ENCODE measurements at regions not wholly inside any gene's neighbourhood (a gene's known extent, or its start where the extent isn't known, plus 50 kb on each side); places are given as distances from the start of the nearest gene placed in this dataset.
"Not testable (repeated sequence)": the region's sequence is repeated elsewhere in the genome, so short reads cannot be mapped to it uniquely, and the experiment has no call there.

DNA sequence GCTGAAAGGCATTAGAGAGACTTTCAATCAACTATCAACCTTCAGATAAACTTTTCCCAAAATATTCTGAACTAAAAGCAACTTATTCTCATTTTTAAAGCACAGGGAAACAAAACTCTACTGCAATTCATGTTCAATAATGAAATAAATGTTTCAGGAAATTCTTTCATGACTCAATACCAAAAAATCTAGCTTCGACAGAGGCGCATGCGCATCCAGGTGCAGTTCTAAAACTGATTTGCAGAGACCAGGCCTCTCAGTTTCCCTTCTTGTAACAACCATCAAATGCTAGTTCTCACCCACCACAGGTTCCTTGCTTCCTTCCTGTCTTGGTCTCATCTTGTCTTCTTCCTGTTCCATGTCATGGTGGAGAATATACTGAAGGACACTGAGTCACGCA lies 55.3 kb upstream of the NRBF2 start:
- in situ Hi-C loops (cut with MboI; ENCODE audit: low sequenced_read_pairs) = loop anchor here (25.0 kb wide), 1 partner anchor 465 kb away; no protein-coding TSS in a partner anchor

DNA sequence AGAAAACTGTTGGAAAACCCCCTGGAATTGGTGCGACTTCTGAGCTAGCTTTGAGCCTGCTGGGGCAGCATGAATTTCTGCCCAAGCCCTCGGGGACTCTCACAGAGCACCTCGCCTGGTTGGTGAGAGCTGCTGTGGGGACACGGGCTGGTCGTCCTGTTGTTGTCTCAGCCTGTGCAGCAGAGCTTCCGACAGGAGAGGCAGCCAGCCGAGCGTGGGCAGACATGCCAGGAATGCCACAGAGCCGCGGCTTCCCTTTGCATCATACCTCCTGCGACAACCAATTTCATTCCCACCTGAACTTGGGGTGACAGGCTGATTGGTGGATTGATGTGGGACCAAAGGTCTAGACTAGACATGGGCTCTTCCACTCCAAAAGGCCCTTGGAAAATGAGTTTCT lies 60.2 kb upstream of the NRBF2 start:
- in situ Hi-C loops (cut with MboI; ENCODE audit: low sequenced_read_pairs) = no loop called here

DNA sequence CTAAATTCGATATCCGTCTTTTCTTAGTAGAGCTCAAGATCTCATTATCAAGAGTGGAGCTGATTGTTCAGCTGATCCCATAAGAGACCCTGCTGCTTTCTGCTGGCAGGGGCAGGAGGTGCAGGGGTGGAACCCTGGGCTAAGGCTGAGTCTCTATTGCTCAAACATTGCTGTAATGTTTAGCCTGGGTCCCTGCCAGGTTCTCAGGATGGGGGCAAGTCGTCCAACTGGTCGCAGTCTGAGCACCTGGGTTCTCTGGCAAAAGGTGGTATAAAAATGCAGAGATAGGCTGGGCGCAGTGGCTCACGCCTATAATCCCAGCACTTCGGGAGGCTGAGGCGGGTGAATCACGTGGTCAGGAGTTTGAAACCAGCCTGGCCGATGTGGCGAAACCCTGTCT lies 62.0 kb upstream of the NRBF2 start:
- in situ Hi-C loops (cut with MboI; ENCODE audit: low sequenced_read_pairs) = no loop called here

DNA sequence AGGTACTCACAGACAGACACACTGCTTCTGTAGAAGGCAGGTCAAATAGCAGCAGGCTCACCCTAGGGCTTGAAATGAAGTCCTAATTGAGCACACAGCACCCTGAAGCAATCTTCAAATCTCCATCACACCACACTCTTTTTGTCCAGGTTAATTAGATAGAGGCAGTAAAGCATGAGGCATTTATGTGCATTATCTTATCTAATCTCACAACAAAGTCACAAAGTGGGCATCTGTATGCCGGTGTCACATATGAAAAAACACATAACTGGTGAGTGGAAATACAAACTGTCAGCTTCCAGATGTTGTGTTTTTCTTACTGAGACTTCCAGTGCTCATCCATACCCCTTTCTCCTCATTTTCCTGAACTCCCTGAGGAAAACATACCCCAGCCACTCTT lies 63.8 kb upstream of the NRBF2 start:
- in situ Hi-C loops (cut with MboI; ENCODE audit: low sequenced_read_pairs) = no loop called here

DNA sequence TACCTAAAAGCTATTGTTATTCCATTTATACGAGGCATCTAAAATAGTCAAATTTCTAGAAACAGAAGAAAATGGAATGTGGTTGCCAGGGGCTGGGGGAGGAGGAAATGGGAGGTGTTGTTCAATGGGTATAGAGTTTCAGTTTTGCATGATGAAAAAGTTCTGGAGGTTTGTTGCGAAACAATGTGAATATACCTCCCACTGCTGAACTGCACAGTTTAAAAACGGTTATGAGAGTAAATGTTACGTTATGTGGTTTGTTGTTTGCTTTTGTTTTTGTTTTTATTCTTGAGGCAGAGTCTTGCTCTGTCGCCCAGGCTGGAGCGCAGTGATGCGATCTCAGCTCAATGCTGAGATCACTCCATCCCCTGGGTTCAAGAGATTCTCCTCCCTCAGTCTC lies 64.9 kb upstream of the NRBF2 start:
- in situ Hi-C loops (cut with MboI; ENCODE audit: low sequenced_read_pairs) = no loop called here

DNA sequence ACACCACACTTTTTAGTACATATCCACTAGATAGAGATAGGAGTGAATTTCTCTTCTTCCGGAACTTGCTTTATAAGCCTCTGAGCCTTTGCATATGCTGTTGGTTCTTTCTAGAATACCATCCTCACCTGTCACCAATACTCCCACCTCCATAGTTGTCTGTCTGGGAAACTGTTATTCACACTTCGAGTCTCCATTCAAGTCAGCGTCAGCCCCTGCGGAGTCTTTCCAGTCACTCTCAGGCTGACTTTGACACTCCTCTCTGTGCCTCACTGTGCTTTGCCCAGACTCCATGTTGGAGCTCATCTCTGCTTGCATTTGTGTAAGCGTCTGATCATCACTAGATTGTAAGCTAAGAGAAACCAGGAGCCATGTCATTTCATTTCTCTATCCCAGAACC lies 66.5 kb upstream of the NRBF2 start:
- in situ Hi-C loops (cut with MboI; ENCODE audit: low sequenced_read_pairs) = no loop called here

DNA sequence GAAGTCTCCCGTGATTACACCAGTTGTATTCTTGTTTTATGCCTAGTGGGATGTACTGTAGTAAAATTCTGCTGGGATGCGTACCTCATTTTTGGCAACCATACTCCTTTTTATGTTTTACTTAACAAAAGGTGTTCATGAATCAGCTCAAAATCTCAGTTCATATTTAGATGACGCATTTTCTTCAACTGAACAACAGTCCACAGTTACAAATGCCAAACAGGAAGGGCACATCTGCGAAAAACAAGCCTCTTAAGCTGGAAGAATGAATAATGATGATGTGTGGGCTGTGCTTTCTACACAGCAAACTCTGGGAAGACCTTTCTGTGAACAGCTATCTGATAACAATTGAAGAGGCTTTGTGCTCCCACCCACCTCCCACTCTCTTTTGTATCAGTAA lies 68.4 kb upstream of the NRBF2 start:
- in situ Hi-C loops (cut with MboI; ENCODE audit: low sequenced_read_pairs) = no loop called here

DNA sequence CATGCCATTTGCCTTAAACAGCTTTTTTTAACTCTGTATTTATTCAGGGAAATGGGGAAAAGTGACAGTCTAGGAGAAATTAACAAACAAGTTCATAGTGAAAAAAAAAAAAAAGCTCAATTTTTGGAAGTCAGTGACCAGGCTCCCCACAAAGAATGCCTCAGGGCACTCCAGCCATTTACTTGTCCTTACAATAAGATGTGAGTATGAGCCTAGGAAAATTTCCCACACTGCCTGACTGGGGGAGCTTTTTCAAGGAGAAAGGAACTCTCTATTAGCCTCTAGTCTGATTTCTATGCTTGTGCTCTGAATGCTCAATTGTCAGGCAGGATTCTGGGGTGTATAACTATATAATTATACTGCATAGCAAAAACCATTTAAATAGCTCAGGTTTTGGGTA lies 74.9 kb upstream of the NRBF2 start:
- in situ Hi-C loops (cut with MboI; ENCODE audit: low sequenced_read_pairs) = no loop called here

DNA sequence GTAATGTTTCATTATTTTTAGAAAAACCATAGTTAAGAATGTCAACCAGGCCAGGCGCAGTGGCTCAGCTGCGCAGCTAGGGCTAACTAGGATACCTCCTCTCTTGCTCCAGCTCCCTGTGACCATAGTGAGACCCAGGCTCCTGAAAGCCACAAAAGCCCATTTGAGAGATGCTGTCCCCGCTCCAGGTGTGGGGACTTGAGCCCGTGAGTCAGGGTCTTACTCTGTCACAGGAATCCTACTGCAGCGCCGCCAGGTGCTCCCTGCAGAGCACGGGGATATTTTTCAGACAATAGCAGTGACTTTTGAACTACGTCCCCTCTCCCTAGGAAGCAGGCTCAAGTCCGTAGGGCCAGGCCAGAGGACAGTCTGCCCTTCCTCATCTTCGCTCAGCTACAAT lies 75.6 kb upstream of the NRBF2 start:
- in situ Hi-C loops (cut with MboI; ENCODE audit: low sequenced_read_pairs) = no loop called here

DNA sequence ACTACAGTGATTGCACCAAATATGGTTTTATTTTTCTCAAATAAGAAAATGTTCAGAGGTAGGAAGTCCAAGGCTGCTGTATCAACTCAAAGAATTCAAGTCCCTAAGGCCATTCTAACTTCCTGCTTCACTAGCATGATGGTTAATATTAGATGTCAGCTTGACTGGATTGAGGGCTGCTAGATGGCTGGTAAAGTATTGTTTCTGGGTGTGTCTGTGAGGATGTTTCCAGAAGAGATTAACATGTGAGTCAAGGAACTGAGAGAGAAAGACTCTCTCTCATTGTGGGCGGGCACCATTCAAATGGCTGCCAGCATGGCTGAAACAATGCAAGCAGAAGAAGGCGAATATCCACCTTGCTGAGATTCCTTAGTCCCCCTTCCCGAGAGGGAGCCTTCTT lies 77.4 kb upstream of the NRBF2 start:
- in situ Hi-C loops (cut with MboI; ENCODE audit: low sequenced_read_pairs) = no loop called here

DNA sequence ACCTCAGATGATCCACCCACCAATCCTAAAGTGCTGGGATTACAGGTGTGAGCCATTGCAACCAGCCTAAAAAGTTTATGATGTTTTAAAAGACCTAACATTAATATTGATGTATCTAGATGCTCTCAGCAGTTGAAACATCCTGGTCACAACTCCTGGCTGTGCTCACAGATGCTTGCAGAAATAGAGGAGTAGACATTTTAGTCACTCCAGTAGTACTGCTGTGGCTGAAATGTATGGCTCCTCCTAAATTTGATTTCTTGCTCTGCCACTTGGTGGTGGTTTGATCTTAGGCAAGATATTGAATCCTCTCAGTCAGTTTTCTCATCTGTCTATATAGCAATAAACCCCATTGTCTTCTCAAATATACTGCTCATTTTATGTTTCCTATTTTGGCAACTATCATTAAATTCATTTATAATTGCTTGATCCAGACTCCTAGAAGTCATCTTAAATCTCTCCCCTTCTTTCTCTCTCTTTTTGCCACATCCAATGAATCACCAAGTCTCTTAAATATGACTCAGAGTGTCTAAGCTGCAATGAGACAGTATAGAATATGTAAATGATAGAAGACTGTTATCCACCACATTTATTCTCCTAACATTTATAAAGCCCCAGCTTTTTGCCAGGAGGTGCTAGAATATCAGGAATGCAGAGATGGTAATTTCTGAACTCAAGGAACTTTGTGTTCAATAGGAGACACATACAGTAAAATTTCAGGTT lies 78.1 kb upstream of the NRBF2 start:
- in situ Hi-C loops (cut with MboI; ENCODE audit: low sequenced_read_pairs) = no loop called here

DNA sequence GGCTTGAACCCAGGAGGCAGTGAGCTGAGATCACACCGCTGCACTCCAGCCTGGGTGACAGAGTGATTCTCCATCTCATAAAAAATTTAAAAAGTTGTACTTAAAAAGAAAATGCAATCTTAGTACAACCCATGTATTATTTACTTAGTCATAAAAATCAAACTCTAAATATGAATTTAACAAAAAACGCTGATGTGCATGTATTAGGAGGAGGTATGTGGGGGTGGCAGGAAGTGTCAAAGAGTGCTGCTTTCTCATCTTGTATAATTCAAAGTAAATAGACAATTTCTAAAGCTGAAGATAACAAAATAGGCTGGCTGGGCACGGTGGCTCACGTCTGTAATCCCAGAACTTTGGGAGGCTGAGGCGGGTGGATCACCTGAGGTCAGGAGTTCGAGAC lies 81.0 kb upstream of the NRBF2 start:
- in situ Hi-C loops (cut with MboI; ENCODE audit: low sequenced_read_pairs) = no loop called here

DNA sequence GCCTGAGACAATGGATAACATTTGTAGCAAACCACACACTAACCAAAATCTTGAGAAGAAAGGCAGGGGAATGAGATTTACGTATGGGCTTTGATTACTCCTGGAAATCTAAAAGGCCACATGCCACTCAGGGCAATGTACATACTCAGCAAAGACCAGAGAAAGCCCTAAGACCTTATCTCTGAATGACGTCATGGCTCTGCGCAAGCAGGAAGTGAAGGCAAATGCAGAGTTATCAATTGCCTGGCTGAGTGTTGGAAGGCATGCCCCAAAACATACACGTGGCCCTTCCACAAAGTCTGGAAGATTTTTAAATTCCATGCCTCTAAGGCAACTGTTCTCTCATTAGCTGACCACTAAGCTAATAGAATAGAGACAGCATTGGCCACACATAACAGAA lies 90.9 kb upstream of the NRBF2 start:
- in situ Hi-C loops (cut with MboI; ENCODE audit: low sequenced_read_pairs) = no loop called here

DNA sequence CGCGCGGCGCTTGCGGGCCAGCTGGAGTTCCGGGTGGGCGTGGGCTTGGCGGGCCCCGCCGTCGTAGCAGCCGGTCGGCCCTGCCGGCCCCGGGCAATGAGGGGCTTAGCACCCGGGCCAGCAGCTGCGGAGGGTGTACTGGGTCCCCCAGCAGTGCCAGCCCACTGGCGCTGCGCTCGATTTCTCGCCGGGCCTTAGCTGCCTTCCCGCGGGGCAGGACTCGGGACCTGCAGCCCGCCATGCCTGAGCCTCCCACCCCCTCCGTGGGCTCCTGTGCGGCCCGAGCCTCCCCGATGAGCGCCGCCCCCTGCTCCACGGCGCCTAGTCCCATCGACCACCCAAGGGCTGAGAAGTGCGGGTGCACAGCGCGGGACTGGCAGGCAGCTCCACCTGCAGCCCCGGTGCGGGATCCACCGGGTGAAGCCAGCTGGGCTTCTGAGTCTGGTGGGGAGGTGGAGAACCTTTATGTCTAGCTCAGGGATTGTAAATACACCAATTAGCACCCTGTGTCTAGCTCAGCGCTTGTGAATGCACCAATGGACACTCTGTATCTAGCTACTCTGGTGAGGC lies 99.4 kb upstream of the NRBF2 start:
- in situ Hi-C loops (cut with MboI; ENCODE audit: low sequenced_read_pairs) = not testable (repeated sequence)

DNA sequence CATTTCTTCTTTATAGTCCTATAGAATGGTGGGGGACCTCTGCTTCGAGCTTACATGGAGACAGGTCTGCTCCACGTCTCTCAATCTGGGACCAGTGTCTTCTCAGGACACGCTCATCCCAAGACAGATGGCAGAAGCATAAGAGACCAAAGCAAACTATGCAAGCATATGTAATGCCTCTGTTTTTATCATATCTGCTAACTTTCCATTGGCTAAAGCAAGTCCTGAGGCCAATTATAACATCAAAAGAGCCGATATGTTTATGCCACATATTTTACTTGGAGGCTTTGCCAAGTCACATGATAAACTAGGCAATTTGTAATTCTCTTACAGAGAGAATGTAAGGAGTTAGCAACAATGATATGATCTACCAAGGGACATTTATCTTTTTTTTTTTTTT lies 102.6 kb upstream of the NRBF2 start:
- in situ Hi-C loops (cut with MboI; ENCODE audit: low sequenced_read_pairs) = no loop called here

DNA sequence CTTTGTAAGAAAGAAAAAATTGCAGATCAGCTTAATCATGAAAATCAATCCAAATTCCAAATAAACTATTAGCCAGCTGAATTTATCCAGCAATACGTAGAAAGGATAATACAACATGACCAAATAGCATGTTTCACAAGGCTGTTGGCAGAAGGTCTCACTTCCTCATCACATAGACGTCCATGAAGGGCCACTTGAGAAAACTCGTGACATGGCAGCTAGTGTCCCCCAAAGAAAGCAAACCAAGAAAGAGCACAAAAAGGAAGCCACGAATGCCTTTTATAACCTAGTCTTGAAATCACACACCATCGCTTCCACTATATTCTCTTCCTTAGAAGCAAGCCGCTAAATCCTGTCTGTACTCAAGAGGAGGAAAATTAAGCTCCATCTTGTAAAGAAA lies 105.6 kb upstream of the NRBF2 start:
- in situ Hi-C loops (cut with MboI; ENCODE audit: low sequenced_read_pairs) = no loop called here

DNA sequence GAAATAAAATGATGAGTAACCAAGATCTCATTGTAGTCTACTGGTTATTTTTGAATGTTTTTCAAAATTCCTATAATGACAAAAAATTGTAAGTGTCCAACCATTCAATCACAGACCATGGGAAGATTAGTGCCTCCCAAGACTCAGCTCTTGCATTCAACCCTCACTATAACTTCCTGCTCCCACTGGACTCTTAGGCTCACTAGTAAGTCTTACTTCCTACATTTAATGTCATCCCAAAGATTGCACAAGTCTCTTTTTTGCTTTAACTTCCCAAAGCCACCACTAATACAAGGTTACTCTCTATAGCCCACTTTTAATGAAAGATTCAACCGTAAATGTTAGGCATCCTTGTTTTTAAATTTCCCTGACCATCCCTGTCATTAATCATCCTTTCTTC lies 111.9 kb upstream of the NRBF2 start:
- in situ Hi-C loops (cut with MboI; ENCODE audit: low sequenced_read_pairs) = no loop called here

DNA sequence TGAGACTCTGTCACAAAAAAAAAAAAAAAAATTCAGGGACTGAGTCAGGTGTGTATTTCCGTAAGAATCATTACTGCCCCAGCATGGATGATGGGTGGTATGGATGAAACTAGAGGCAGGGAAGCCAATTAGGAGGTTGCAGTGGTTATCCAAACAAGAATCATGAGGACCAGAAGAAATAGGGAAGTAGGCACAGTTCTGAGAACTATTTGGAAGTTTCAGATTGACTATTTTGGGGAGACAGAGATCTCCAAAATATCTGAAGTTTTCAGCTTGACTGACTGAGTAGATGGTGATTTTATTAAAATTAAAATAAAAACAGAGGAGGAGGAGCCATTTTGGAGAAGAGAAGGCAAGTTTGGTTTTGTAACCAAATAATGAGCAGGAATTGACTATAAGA lies 119.4 kb upstream of the NRBF2 start:
- in situ Hi-C loops (cut with MboI; ENCODE audit: low sequenced_read_pairs) = no loop called here

DNA sequence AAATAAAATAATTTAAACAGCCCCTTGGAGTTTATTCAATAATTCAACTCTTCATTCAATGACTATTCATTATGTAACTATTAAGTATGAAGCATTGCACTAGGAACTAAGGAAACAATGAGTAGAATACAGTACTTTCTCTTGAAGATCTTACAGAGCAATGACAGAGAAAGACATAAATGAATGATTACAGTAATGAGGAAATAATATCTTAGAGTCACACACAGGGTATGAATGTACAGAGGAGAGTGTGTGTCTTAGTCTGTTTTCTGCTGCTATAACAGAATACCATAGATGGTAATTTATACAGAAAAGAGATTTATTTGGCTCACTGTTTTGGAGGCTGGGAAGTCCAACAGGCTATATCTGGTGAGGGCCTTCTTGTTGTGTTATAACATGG lies 120.5 kb upstream of the NRBF2 start:
- in situ Hi-C loops (cut with MboI; ENCODE audit: low sequenced_read_pairs) = no loop called here

DNA sequence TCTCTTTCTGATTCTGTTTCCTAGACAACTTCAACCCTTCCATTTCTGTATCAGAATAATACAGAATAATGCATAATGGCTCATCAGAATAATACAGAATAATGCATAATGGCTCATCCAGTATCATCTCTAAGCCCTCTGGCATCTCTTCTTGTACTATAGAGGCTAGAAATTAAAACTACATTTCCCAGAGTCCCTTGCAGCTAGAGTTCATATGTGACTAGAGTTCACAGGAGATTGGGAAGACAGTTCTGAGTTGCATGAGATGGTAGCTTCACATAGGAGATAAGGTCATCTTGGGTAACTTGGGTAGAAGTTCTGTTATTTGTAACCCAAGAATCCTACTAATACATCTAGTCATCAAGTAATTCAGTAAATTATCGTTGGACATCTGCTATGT lies 122.9 kb upstream of the NRBF2 start:
- in situ Hi-C loops (cut with MboI; ENCODE audit: low sequenced_read_pairs) = no loop called here

DNA sequence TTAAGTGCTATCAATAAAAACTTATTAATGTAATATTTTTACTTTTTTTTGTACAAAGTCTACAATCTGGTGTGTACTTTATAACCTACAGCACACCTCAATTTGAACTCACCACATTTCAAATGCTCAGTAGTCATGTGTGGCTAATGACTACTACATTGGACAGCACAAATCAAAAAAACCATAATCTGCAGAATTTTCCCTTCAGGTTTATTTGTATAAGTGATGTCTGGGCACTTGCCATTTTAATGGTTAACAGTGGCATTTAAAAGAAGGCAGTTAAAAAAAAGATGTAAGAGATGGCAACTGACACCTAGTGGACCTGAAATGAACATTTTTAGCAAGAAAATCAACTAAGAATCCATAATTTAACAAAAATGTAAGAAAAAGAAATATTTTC lies 124.6 kb upstream of the NRBF2 start:
- in situ Hi-C loops (cut with MboI; ENCODE audit: low sequenced_read_pairs) = no loop called here

DNA sequence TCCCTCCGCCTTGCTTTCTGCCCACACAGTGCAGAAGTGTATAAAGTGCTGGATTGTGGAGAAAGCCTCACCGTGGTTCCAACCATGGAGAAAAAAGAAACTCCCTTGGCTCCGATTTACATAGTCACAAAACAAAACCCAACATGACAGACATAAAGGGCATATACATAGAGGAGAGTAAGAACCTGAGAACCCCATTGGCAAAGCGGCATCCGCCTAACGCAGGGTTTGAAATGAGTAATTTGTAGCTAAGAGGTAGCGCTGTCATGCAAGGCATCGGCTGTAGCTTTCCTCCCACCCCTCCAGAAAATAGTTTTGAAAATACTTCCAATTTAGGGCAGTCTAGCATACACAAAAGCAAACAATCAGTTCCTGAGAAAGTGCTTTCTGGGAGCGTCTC lies 126.0 kb upstream of the NRBF2 start:
- in situ Hi-C loops (cut with MboI; ENCODE audit: low sequenced_read_pairs) = no loop called here

DNA sequence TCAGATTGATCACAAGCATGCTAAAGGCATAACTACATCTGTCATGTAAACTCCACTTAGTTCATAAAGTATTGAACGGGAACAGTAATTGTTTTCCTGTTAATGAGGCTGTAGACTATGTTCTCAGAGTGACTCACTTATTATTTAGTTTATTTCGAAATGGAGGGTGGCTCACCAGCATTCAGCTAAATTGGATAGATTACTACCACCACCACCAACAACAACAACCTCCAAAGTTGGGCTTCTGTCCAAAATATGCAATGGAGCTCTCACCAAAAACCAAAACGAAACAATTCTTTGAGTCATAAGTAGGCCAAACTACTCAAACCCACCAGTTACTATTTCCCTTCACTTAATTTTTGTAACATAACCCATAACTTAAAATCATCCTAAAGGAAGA lies 127.9 kb upstream of the NRBF2 start:
- in situ Hi-C loops (cut with MboI; ENCODE audit: low sequenced_read_pairs) = no loop called here

Data from HL-60/S4 treated with retinoic acid at 250 ng/mL for 4 days and 3 days (cell line).